Ovary (tissue), 3 donors: ENCODE measurements at regions not wholly inside any gene's neighbourhood (a gene's known extent, or its start where the extent isn't known, plus 50 kb on each side); places are given as distances from the start of the nearest gene placed in this dataset.

Experiments used
- CTCF ChIP-seq, 3 donors: fragments of 450-650 bp in 2 of 3; fragments of 200-600 bp in 1 of 3; IDR thresholded peaks; one replicate each; pipeline versions ENCODE4 v1.5.1 to v1.8.0; 2016 to 2022; ENCODE audit warnings: antibody characterized with exemption in 3 of 3, mild to moderate bottlenecking in 1 of 3
- EP300 ChIP-seq: sonication (generic); formaldehyde crosslinking; IDR thresholded peaks from one replicate; pipeline ENCODE4 v1.6.1; 2017; ENCODE audit warnings: antibody characterized with exemption
- POLR2A ChIP-seq: fragments of 450-650 bp; IDR thresholded peaks from one replicate; pipeline ENCODE4 v1.6.1; 2017; ENCODE audit warnings: antibody characterized with exemption, mild to moderate bottlenecking, moderate library complexity
- donor health status: DM: no; HTN: no; CAD: no.

- TF ChIP-seq EP300 (no peak), CTCF (IDR thresholded peaks at IDR 0.05) (no peak), POLR2A (no peak)
Measured at GRCh38 chr20:11671015-11671511, 246.6 kb upstream of the BTBD3 start.
